ENCODE measurements at regions not wholly inside any gene's neighbourhood (a gene's known extent, or its start where the extent isn't known, plus 50 kb on each side); places are given as distances from the start of the nearest gene placed in this dataset.

GRCh38 chr5:2901096-2901495 is 149.6 kb upstream of the IRX2 start:
- no peak overlapping the region for H3K27ac Mint-ChIP-seq
- no peak overlapping the region for H3K4me3 Mint-ChIP-seq
- no peak for TF ChIP-seq CTCF (IDR thresholded peaks at IDR 0.05)
- H3K27me3 Mint-ChIP-seq (ENCODE audit: insufficient read depth): no peaks in the 10 kb centered on the region
- no peaks in the 10 kb centered on the region for H3K4me1 Mint-ChIP-seq (ENCODE audit: low read depth)
- H3K9me3 Mint-ChIP-seq: peaks cover 35% of the 10 kb centered on the region
- no peak for DNase-seq
- peaks cover 6% of the 10 kb centered on the region; the same call in 1 of the 2 replicates for H3K36me3 Mint-ChIP-seq (ENCODE audit: low read depth)

GRCh38 chr5:2900360-2900759 is 148.9 kb upstream of the IRX2 start:
- Mint-ChIP-seq H3K4me3 (no peak overlapping the region), H3K4me1 (ENCODE audit: low read depth) (no peaks in the 10 kb centered on the region), H3K36me3 (ENCODE audit: low read depth) (peaks cover 6% of the 10 kb centered on the region; the same call in 1 of the 2 replicates), H3K27ac (no peak overlapping the region), H3K9me3 (peaks cover 35% of the 10 kb centered on the region), H3K27me3 (ENCODE audit: insufficient read depth) (no peaks in the 10 kb centered on the region)
- no peak for TF ChIP-seq CTCF (IDR thresholded peaks at IDR 0.05)
- DNase-seq: no peak

GRCh38 chr5:2899311-2899710 is 147.8 kb upstream of the IRX2 start:
- Mint-ChIP-seq H3K36me3 (ENCODE audit: low read depth) (peaks cover 6% of the 10 kb centered on the region; the same call in 1 of the 2 replicates), H3K27ac (no peak overlapping the region), H3K4me3 (no peak overlapping the region), H3K27me3 (ENCODE audit: insufficient read depth) (no peaks in the 10 kb centered on the region; the same call in 1 of the 2 replicates), H3K4me1 (ENCODE audit: low read depth) (no peaks in the 10 kb centered on the region), H3K9me3 (peaks cover 45% of the 10 kb centered on the region)
- TF ChIP-seq CTCF (IDR thresholded peaks at IDR 0.05): no peak
- DNase-seq: no peak

DNA sequence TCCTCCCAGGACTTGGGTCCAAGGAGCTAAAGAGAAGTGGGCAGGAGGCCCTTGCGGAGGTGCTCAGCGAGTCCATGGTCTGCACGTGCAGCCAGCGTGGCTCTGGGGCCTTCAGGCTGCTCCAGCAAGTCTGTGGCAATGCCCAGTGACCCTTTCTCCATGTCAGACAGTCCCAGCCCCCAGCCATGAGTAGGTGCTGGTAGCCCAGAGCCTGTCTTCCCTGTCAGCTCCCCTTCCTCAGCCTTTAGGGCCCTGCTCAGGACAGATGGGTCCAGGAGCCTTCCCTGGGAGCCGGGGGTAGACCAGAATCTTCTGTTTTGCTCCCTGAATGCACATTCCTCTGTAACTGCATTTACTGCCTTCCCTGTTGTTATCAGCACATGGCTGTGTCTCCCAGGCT is 147.2 kb upstream of the IRX2 start:
- Mint-ChIP-seq H3K36me3 (ENCODE audit: low read depth) (peaks cover 11% of the 10 kb centered on the region), H3K4me3 (no peak overlapping the region), H3K9me3 (peaks cover 51% of the 10 kb centered on the region), H3K27me3 (ENCODE audit: insufficient read depth) (no peaks in the 10 kb centered on the region; the same call in 1 of the 2 replicates), H3K4me1 (ENCODE audit: low read depth) (no peaks in the 10 kb centered on the region), H3K27ac (no peak overlapping the region)
- no peak for DNase-seq
- no peak for TF ChIP-seq CTCF (IDR thresholded peaks at IDR 0.05)

DNA sequence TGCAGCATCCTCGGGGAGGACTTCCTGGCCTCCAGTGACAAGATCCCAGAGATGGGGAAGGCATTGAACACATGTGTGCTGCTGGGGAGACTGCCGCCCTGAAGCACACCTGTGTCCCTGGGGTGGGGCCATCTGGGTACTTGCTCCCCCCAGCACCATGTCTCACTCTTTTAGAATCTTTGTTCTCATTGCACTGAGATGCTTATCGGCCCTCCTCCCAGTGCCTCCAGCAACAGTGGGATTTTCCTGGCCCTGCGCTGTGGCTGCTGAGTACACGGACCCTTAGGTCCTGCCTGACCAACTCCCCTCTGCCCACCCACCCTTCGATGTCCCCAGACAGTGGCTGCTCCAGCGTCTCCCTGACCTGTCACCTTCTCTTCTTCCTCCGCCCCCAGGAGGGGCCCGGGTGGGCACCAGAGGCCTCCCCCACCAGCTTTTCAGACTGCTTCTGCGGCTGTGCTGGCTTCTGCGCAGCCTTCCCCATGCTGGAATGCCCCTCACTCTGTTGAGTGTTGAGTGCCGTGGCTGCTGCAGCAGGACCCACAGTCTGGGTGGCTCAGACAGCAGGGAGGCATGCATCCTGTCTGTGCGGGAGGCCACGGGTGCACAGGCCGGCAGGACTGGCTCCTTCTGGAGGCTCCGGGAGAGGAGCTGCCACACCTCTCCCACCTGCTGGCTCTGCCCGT is 145.9 kb upstream of the IRX2 start:
- Mint-ChIP-seq H3K27ac (no peak overlapping the region), H3K4me1 (ENCODE audit: low read depth) (no peaks in the 10 kb centered on the region), H3K36me3 (ENCODE audit: low read depth) (peaks cover 14% of the 10 kb centered on the region), H3K9me3 (peaks cover 56% of the 10 kb centered on the region), H3K4me3 (no peak overlapping the region), H3K27me3 (ENCODE audit: insufficient read depth) (no peaks in the 10 kb centered on the region; the same call in 1 of the 2 replicates)
- DNase-seq: no peak
- TF ChIP-seq CTCF (IDR thresholded peaks at IDR 0.05): no peak

All from HFFc6 (cell line).